GM18507 (cell line): ENCODE measurements at regions not wholly inside any gene's neighbourhood (a gene's known extent, or its start where the extent isn't known, plus 50 kb on each side); places are given as distances from the start of the nearest gene placed in this dataset.
"Not testable (repeated sequence)": the region's sequence is repeated elsewhere in the genome, so short reads cannot be mapped to it uniquely, and the experiment has no call there.

ENCODE experiments used
- DNase-seq: peaks from one replicate; pipeline ENCODE4 v3.0.0; 2011; ENCODE audit warnings: low read depth; ENCODE audit not compliant: insufficient read length; ENCODE audit errors: extremely low spot score
- FAIRE-seq: peaks from 2 replicates; lab custom pipeline; 2011; peaks lifted over from hg19 to GRCh38; lab: Jason Lieb, UNC

GRCh38 chr4:117014236-117014635 is 71.1 kb downstream of the TRAM1L1 start:
- FAIRE-seq (no peak), DNase-seq (no peak)

GRCh38 chr4:117010671-117011070 is 74.7 kb downstream of the TRAM1L1 start:
- FAIRE-seq (no peak), DNase-seq (no peak)

DNA sequence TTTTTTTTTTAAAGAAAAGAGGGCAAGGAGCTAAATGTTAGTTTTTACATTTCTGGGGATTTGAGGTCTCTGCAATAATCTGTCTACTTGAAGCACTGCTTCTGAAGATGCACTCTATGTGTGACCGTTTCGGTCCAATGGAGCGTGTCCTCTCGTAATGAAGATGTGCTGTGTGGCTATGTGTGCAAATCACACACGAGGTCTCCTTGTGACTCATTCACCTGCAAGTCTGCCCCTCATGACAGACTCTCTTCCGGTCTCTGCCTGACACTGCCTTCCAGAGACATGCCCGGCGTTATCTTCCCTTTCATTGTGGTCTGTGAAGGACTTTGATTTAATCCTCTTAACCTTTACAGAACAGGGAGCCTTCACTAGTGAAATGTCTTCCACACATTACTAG is 84.3 kb downstream of the TRAM1L1 start:
- FAIRE-seq = peak; percentile 78
- DNase-seq = no peak

GRCh38 chr4:116982656-116983055 is 102.7 kb downstream of the TRAM1L1 start:
- FAIRE-seq (no peak), DNase-seq (no peak)

- FAIRE-seq, DNase-seq: not testable (repeated sequence)
Measured at GRCh38 chr4:116980436-116980835, 104.9 kb downstream of the TRAM1L1 start.

DNA sequence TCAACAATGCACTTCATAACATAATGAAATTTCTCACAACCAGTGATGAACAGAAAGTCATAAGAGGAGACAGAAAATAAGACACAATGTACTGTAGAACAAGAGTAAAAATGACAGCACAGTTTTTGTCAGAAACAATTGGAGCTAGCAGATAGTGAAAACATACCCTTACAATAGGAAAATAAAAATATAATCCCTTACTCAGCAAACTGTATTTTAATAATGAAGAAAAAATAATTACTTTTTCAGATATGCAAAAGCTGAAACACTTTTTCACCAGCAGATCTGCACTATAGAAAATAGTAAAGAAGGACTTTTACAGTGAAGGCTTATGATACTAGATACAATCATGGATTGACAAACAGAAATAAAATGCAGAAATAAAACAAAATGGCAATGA is 126.3 kb downstream of the TRAM1L1 start:
- DNase-seq (no peak), FAIRE-seq (no peak)

DNA sequence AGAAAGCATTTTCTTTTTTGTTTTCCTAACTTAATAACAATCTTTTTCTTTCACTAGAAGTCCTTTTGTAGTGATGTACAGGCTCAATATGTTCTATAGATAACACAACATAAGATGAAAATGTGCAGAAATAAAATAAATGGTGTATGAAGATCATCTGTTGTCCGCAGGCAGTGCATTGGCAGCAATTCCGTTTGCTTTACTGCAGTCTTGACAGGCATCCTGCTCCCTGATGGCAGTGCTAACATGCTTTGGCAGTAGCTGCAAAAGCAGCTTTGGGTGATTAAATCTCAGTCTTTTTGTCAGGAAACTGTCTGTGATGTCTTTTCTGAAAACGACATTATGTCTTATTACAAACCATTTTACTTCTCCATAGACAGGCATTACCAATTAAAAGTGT is 131.4 kb downstream of the TRAM1L1 start:
- FAIRE-seq = no peak
- no peak for DNase-seq

- DNase-seq (no peak), FAIRE-seq (no peak)
Measured at GRCh38 chr4:116952530-116953136, 132.7 kb downstream of the TRAM1L1 start.

GRCh38 chr4:116949856-116950255 is 135.5 kb downstream of the TRAM1L1 start:
- FAIRE-seq (no peak), DNase-seq (no peak)

- DNase-seq (no peak), FAIRE-seq (no peak)
Measured at GRCh38 chr4:116942315-116942714, 143.1 kb downstream of the TRAM1L1 start.

- no peak for FAIRE-seq
- no peak for DNase-seq
Measured at GRCh38 chr4:116930329-116930728, 155.0 kb downstream of the TRAM1L1 start.

- no peak for DNase-seq
- no peak for FAIRE-seq
Measured at GRCh38 chr4:116926631-116927295, 158.6 kb downstream of the TRAM1L1 start.

DNA sequence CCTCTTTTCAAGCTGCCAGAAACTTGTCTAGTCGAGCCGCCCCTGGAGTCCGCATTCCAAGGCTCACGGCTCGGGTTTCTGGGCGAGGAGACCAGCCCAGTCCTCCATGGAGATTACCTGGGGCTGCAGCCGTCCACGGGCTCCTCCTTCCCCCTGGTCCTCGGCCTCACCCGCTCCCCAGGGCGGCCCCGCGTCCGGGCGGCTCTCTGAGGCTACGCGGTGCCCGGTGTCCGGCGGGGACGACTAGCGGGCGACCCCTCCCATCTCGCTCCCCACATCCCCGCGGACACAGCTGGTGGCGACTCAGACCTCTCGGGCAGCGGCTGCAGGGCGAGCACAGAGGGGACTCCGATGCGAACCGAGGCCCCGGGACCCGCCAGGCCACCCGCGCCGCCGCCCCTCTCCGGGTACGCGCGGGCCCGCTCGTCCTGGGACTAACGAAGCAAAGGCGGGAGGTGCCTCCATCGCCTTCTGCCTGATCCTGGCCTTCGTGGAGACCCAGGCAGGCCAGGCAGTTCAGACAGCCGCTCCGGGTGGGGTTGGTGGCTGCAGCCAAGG is 159.4 kb downstream of the TRAM1L1 start:
- no peak for FAIRE-seq
- DNase-seq = no peak

DNA sequence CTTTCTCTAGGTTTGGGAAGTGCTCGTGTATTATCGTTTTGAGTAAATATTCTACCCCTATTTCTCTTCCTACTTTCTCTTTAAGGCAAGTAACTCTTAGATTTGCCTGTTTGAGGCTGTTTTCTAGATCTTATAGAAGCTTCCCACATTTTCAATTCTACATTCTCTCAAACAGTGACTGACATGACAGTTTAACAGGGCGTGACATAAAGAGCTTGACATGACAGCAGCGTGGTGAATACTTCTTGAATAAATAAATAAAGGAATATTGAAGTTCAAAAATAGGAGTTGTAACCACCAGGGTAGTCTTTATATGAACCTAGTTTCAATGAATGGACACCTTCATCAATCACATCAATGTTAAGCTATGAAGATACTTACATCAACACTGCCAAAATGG is 162.0 kb downstream of the TRAM1L1 start:
- no peak for DNase-seq
- no peak for FAIRE-seq

DNA sequence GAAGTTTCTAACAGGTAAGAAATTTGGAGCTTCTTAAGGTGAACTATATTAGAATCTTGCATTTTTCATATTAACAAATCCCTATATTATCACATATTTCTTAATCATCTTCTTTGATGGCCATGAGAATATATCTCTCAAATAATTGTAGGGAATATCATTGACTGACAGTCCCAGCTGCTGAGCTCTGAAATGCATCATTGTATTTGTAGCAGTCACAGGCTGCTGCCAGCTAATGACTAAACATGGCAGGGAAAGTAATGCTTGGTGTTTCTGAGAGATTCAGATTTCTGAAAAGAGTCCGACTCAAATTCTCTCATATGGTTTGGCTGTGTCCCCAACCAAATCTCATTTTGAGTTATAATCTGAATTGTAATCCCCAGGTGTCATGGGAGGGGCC is 171.9 kb downstream of the TRAM1L1 start:
- DNase-seq (no peak), FAIRE-seq (no peak)

- FAIRE-seq (no peak), DNase-seq (no peak)
Measured at GRCh38 chr4:116906758-116907157, 178.6 kb downstream of the TRAM1L1 start.

DNA sequence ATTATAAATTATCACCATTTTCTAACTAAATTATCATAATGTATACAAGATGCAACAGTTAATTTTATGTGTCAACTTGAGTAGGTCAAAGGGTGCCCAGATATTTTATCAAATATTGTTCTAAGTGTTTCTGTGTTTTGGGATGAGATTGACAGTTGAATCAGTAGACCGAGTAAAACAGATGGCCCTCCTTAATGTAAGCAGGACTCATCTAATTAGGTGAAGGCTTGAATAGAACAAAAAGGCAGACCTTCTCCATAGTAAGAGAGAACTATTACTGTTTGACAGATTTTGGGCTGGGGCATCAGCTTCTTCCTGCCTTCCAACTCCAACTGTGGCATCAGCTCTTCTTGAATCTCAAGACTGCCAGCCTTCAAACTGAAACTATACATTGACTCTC is 185.8 kb downstream of the TRAM1L1 start:
- no peak for FAIRE-seq
- no peak for DNase-seq

- DNase-seq (no peak), FAIRE-seq (no peak)
Measured at GRCh38 chr4:116885579-116885978, 199.8 kb downstream of the TRAM1L1 start.

DNA sequence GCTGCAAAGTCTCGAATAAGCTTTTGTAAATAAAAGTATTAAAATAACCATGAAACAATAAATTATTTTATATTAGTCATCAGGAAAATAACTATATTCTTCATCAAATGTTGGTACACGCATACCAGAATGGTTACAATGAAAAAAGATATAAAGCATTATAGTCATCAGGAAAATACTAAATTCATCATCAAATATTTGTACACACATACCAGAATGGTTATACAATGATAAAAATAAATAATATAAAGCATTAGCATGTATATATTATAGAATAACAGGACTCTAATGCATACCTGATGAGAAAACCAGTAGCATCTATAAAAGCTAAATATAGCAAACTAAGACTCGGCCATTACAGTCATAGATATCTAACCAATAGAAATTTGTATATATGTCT is 202.9 kb downstream of the TRAM1L1 start:
- FAIRE-seq (no peak), DNase-seq (no peak)

DNA sequence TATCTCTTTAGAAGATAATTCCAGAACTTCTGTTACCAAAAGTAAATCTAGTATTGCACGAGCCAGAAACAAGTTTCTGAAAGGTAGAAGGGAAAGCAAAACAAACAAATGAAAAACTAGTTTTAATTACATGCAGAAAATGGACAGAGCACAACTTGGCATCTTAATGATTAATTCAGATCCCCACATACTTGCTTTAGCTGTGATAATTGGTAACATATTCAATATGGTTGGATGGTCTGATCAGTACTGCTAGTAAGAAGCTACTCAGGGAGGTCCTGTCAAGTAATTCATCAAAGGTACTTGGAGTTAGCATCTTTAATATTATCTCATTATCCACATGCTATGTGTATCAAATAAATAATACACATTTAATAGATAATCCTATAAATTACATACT is 204.3 kb downstream of the TRAM1L1 start:
- FAIRE-seq (no peak), DNase-seq (no peak)

- DNase-seq = no peak
- FAIRE-seq = no peak
Measured at GRCh38 chr4:116880625-116881024, 204.8 kb downstream of the TRAM1L1 start.
